ENCODE measurements at regions not wholly inside any gene's neighbourhood (a gene's known extent, or its start where the extent isn't known, plus 50 kb on each side); places are given as distances from the start of the nearest gene placed in this dataset.

GRCh38 chr14:43143106-43143505 lies 1364.0 kb downstream of the FSCB start:
- POLR2A ChIA-PET (ENCODE audit: unreplicated experiment): no interaction called here
- no peak for DNase-seq
- H3K9ac ChIP-seq (ENCODE audit: low read depth, low read length): no peak overlapping the region
- no peak overlapping the region for H2AK5ac ChIP-seq (ENCODE audit: low read depth, low read length)
- no peaks in the 10 kb centered on the region for H4K20me1 ChIP-seq (ENCODE audit: insufficient read depth, low read length)
- no peak overlapping the region for H3K27ac ChIP-seq (ENCODE audit: insufficient read depth, low read length)
- dilution Hi-C loops (cut with HindIII; ENCODE audit: low sequenced_read_pairs, unreplicated experiment): no loop called here
- H2BK20ac ChIP-seq (ENCODE audit: low read depth, low read length): no peak overlapping the region
- no peaks in the 10 kb centered on the region for H3K36me3 ChIP-seq (ENCODE audit: control insufficient read depth, insufficient read depth, low read length)
- no TSS peak for BruUV-seq (replicated peaks)
- H3K4ac ChIP-seq (ENCODE audit: low read depth, low read length): no peak overlapping the region
- no peaks in the 10 kb centered on the region for H3K9me1 ChIP-seq (ENCODE audit: insufficient read depth, low read length)
- no peak overlapping the region for H3K14ac ChIP-seq (replicated peaks; ENCODE audit: low read depth, low read length)
- H3K79me1 ChIP-seq (ENCODE audit: low read depth in 1 of 2, low read length in 2 of 2): no peaks in the 10 kb centered on the region
- H3K4me1 ChIP-seq (ENCODE audit: control insufficient read depth, insufficient read depth, low read length): no peaks in the 10 kb centered on the region
- no peak overlapping the region for H3K4me2 ChIP-seq (ENCODE audit: low read depth, low read length)
- H3K27me3 ChIP-seq (ENCODE audit: control insufficient read depth, insufficient read depth, low read length): no peaks in the 10 kb centered on the region
- intact Hi-C loops (cut with micrococcal nuclease): no loop called here
- no peak for ATAC-seq (ENCODE audit: low read depth)
- H3K23ac ChIP-seq (ENCODE audit: low read depth, low read length): no peak overlapping the region
- no peak overlapping the region for H2BK15ac ChIP-seq (ENCODE audit: low read depth, low read length)
- no CpG with 5 or more reads among the region's 2 CpGs for WGBS, 2 experiments (ENCODE audit: extremely low coverage in 2 of 2, insufficient read length in 1 of 2)
- no peak overlapping the region for H2BK120ac ChIP-seq (ENCODE audit: low read depth, low read length)
- no peak overlapping the region for H2AK9ac ChIP-seq (replicated peaks; ENCODE audit: low read depth, low read length, poor library complexity)
- CTCF ChIA-PET: no interaction called here
- in situ Hi-C loops (cut with MboI; ENCODE audit: low sequenced_read_pairs): no loop called here
- no peak overlapping the region for H4K5ac ChIP-seq (ENCODE audit: low read depth, low read length)
- no peak overlapping the region for H2AFZ ChIP-seq (replicated peaks; ENCODE audit: low read length, poor library complexity)
- H3K56ac ChIP-seq (ENCODE audit: extremely low read depth, insufficient read depth, low read length): no peak overlapping the region
- no peak overlapping the region for H4K8ac ChIP-seq (ENCODE audit: low read depth in 2 of 2, low read length in 2 of 2)
- no peak overlapping the region for H2BK5ac ChIP-seq (ENCODE audit: low read depth, low read length, poor library complexity, severe bottlenecking)
- no peak overlapping the region for H4K91ac ChIP-seq (ENCODE audit: insufficient read depth, low read depth, low read length)
- H3K18ac ChIP-seq (ENCODE audit: low read depth, low read length): no peak overlapping the region
- H3K9me3 ChIP-seq (ENCODE audit: control insufficient read depth, insufficient read depth, low read length): 0 out of 2 replicates have a peak, but pooled peaks cover 2% of the 10 kb centered on the region
- TF ChIP-seq CHD1 (IDR thresholded peaks at IDR 0.05; ENCODE audit: low read depth, low read length) (no peak), ELK1 (IDR thresholded peaks at IDR 0.05; ENCODE audit: borderline replicate concordance, low read depth, low read length) (no peak), MAFK (IDR thresholded peaks at IDR 0.05; ENCODE audit: low read depth, low read length) (no peak), MXI1 (IDR thresholded peaks at IDR 0.05; ENCODE audit: borderline replicate concordance, low read depth, low read length) (no peak), CEBPB (IDR thresholded peaks at IDR 0.05; ENCODE audit: low read depth, low read length) (no peak), MAZ (IDR thresholded peaks at IDR 0.05; ENCODE audit: borderline replicate concordance, low read depth, low read length) (no peak), RFX5 (IDR thresholded peaks at IDR 0.05; ENCODE audit: low read depth, low read length) (no peak), RCOR1 (IDR thresholded peaks at IDR 0.05; ENCODE audit: insufficient replicate concordance, low read length) (no peak), CTCF (conservative IDR thresholded peaks at IDR 0.05; ENCODE audit: low read depth, low read length) (no peak), FOS (IDR thresholded peaks at IDR 0.05; ENCODE audit: low read depth, low read length) (no peak), USF2 (IDR thresholded peaks at IDR 0.05; ENCODE audit: low read depth, low read length) (no peak), BHLHE40 (IDR thresholded peaks at IDR 0.05; ENCODE audit: low read depth, low read length) (no peak), RAD21 (IDR thresholded peaks at IDR 0.05; ENCODE audit: low read length) (no peak), POLR2A (IDR thresholded peaks at IDR 0.05; ENCODE audit: low read depth, low read length) (no peak), SMC3 (IDR thresholded peaks at IDR 0.05; ENCODE audit: low read depth, low read length) (no peak), NFE2L2 (IDR thresholded peaks at IDR 0.05; ENCODE audit: low read depth, low read length) (no peak)
- no peak overlapping the region for H3K4me3 ChIP-seq (ENCODE audit: insufficient read depth, low read depth, low read length)
